Iris pigment epithelial cell (primary cell): ENCODE measurements at regions not wholly inside any gene's neighbourhood (a gene's known extent, or its start where the extent isn't known, plus 50 kb on each side); places are given as distances from the start of the nearest gene placed in this dataset.
A peak's percentile ranks its signal among the peaks of the same experiment; 100 is the strongest.

ENCODE experiments used
- DNase-seq: peaks from one replicate; pipeline ENCODE4 v3.0.0-alpha.2; 2011; ENCODE audit warnings: low read depth

GRCh38 chrX:100120956-100121355 lies 289.1 kb downstream of the PCDH19 start:
- no peak for DNase-seq

- peak; percentile 0 for DNase-seq
Observed at GRCh38 chrX:100098660-100099375, 311.3 kb downstream of the PCDH19 start.

- DNase-seq: no peak
Observed at GRCh38 chrX:100090931-100091330, 319.1 kb downstream of the PCDH19 start.

GRCh38 chrX:100089724-100090123 lies 320.3 kb downstream of the PCDH19 start:
- DNase-seq: no peak

- no peak for DNase-seq
Observed at GRCh38 chrX:100085846-100086245, 324.2 kb downstream of the PCDH19 start.

- DNase-seq: no peak
Observed at GRCh38 chrX:100083211-100083610, 326.9 kb downstream of the PCDH19 start.

- no peak for DNase-seq
Observed at GRCh38 chrX:100081503-100081902, 328.6 kb downstream of the PCDH19 start.

GRCh38 chrX:100076031-100076430 lies 334.0 kb downstream of the PCDH19 start:
- DNase-seq: no peak

- DNase-seq: no peak
Observed at GRCh38 chrX:100072336-100072735, 337.7 kb downstream of the PCDH19 start.

GRCh38 chrX:100070334-100070849 lies 339.7 kb downstream of the PCDH19 start:
- no peak for DNase-seq

- no peak for DNase-seq
Observed at GRCh38 chrX:100048156-100048555, 361.9 kb downstream of the PCDH19 start.
